D721Med (cell line): ENCODE measurements at regions not wholly inside any gene's neighbourhood (a gene's known extent, or its start where the extent isn't known, plus 50 kb on each side); places are given as distances from the start of the nearest gene placed in this dataset.

Experiments used
- DNase-seq: peaks from one replicate; pipeline ENCODE4 v3.0.0; 2011; ENCODE audit warnings: low spot score; ENCODE audit not compliant: insufficient read length
- FAIRE-seq: peaks from 2 replicates; lab custom pipeline; 2011; peaks lifted over from hg19 to GRCh38; lab: Jason Lieb, UNC
- TF ChIP-seq, protein P1 (sequence below): IDR thresholded peaks from 2 replicates; pipeline ENCODE4 v1.5.1; 2012; ENCODE audit warnings: mild to moderate bottlenecking, control low read depth; ENCODE audit not compliant: insufficient read depth; ENCODE audit errors: missing control alignments

DNA sequence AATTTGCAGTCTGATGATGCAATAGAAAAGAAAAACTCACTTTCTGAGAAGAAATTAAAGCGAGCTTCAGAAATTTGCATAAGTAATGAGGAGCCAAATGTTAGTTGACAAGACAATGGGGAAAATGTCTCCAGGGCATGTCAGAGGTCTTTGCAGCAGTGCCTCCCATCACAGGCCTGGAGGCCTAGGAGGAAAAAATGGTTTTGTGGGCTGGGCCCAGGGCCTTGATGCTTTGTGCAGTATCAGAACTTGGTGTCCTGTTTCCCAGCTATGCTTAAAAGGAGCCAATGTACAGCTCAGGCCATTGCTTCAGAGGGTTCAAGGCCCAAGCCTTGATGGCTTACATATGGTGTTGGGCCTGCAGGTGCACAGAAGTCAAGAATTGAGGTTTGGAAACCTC is 298.4 kb downstream of the SMARCA2 start:
- TF ChIP-seq, protein P1, sequence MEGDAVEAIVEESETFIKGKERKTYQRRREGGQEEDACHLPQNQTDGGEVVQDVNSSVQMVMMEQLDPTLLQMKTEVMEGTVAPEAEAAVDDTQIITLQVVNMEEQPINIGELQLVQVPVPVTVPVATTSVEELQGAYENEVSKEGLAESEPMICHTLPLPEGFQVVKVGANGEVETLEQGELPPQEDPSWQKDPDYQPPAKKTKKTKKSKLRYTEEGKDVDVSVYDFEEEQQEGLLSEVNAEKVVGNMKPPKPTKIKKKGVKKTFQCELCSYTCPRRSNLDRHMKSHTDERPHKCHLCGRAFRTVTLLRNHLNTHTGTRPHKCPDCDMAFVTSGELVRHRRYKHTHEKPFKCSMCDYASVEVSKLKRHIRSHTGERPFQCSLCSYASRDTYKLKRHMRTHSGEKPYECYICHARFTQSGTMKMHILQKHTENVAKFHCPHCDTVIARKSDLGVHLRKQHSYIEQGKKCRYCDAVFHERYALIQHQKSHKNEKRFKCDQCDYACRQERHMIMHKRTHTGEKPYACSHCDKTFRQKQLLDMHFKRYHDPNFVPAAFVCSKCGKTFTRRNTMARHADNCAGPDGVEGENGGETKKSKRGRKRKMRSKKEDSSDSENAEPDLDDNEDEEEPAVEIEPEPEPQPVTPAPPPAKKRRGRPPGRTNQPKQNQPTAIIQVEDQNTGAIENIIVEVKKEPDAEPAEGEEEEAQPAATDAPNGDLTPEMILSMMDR = no peak
- FAIRE-seq = no peak

DNA sequence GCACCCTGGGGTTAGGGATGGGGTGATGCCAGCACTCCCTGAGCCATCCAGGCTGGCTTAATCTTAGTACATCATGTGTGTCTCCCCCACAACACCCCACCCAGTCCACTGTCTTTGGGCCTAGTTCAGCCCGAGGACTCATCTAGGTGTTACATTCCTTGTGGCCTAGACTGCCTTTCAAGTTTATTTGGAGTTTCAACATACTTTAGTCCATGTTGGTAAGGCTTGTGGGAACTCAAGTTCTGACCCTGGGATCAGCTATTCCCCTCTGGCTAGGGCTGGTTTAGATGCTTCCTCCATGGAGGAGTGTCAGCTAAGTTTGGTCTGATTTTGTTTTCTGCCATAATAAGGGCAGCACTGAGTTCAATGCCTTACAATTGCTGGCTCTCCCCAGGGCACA is 302.4 kb downstream of the SMARCA2 start:
- no peak for DNase-seq
- FAIRE-seq = no peak
- TF ChIP-seq, protein P1 = no peak

More for the DNA sequence above, 298.4 kb downstream of the SMARCA2 start:
- no peak for DNase-seq

DNA sequence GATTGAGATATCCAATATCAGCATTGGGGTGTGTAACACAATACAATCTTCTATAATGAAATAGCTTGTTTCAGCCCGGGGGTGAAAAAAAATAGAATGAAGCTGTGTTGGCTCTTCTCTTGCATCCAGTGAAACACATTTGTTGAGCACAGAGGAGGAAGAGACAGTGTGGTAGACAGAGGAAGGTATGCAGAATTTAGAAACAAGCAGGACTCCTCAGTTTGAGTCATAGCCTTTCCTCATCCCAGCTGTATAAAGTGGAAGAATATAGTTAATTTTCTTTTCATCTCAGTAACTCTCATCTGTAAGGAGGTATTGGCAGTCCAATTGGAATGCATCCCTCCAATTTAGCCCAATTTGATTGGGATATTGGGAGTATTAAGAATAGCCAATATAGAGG is 302.2 kb upstream of the VLDLR start:
- TF ChIP-seq, protein P1 = no peak
- no peak for FAIRE-seq
- no peak for DNase-seq

DNA sequence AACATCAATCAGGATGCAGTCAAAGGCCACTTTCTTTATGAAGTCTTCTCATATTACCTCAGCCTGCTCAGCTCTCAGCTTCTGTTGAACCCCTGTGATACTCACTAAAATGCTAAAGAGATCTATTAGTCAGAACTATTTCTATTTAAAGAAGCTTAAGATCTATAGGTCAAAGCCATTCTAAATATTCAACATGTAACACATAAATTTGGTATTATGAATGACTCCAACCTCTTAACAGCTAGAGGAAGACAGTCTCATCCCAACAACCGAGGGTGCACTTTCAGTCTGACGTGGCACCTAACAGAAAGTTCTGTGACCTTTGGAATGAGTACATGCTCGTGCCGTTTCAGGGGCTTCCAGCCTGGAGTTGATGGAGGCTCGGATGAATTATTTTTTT is 301.5 kb upstream of the VLDLR start:
- DNase-seq = no peak
- TF ChIP-seq, protein P1 = no peak
- no peak for FAIRE-seq

DNA sequence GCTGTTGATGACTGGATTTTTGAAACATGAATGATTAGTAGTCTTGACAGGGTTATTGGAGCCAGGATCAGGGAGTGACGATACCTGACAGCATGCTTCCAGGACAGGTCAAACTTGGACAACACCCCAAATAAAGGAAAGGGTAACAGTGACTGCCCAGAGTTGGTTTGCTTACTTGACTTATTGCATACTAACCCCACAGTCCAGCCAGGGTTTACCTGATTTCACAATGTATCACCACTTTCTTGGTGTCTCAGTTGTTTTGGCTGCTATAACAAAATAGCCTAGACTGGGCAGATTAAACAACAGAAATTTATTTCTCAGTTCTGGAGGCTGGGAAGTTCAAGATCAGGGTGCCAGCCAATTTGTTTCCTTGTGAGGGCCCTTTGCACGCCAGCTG is 301.0 kb upstream of the VLDLR start:
- DNase-seq (no peak), FAIRE-seq (no peak)
- TF ChIP-seq, protein P1 = no peak

DNA sequence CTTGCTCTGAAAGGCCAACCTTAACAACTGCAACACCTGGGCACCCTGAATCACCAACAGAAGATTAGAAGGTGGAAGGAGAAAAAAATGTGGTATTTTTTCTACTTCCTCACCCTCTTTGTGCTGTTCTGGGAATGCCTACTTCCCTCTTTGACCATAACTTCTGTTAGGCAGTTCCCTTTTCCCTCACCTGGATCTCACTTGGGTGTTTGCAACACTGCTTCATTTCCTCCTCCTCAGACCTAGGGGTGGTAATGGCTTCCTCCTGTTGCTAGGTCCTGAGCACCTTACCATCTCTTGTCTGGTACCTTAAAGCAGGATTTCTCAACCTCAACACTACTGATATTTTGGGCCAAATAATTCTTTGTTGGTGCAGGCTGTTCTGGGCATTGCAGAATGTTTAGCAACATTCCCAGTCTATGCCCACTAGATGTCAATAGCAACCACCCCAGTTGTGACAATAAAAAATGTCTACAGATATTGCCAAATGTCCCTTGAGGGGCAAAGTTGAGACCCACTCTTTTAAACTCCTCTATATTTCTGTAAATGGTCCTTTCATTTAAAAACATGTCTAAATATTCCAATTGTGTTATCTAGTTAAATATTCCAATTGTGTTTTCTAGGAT is 300.0 kb upstream of the VLDLR start:
- FAIRE-seq (no peak), DNase-seq (no peak)
- TF ChIP-seq, protein P1 = no peak

DNA sequence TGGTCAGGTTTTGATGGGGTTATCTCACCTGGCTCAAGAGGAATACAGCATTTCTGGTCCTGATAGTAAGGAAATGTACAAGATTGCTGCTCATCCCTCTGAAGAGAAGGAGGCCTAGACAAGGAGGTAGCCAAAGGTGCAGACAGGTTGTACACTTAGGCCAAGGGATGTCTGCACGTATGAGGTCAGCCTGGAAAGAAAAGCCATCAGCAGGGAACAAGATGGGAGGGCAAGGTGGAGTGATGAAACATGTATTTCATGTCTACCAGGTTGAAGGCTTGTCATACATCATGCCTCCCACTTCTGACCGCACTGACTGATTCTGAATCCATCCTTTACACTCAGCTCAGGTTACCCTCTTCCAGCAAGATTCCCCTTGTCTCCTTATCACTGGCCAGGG is 296.8 kb upstream of the VLDLR start:
- DNase-seq (no peak), FAIRE-seq (no peak)
- TF ChIP-seq, protein P1 = no peak
